ENCODE measurements at regions not wholly inside any gene's neighbourhood (a gene's known extent, or its start where the extent isn't known, plus 50 kb on each side); places are given as distances from the start of the nearest gene placed in this dataset.

- SMC1A ChIA-PET (ENCODE audit: uncharacterized antibody, unreplicated experiment), result interaction anchor here (0.7 kb wide), 1 partner anchor 572 kb away, joined by 3 read pairs; no protein-coding TSS in a partner anchor
- Histone ChIP-seq H3K4me2 (ENCODE audit: control insufficient read depth, insufficient read depth) (no peak overlapping the region), H3K79me2 (ENCODE audit: control insufficient read depth, insufficient read depth, low read length) (no peaks in the 10 kb centered on the region), H3K4me3 (no peak overlapping the region), H3K9ac (ENCODE audit: control insufficient read depth, insufficient read depth, low read length) (no peak overlapping the region), H3K27me3 (replicated peaks in 1 of 2; ENCODE audit: control insufficient read depth in 2 of 2, insufficient read depth in 2 of 2, low read length in 1 of 2) (peaks cover 0 to 2% of the 10 kb centered on the region in 2 experiments; a peak in 1 of 4 replicates), H4K20me1 (ENCODE audit: control insufficient read depth, insufficient read depth) (no peaks in the 10 kb centered on the region), H3K36me3 (ENCODE audit: control insufficient read depth in 2 of 2, insufficient read depth in 2 of 2, low read length in 1 of 2) (no peaks in the 10 kb centered on the region), H3K4me1 (ENCODE audit: control insufficient read depth, insufficient read depth, low read length) (no peaks in the 10 kb centered on the region), H3K9me3 (replicated peaks; ENCODE audit: control insufficient read depth, insufficient read depth, low read length) (no peaks in the 10 kb centered on the region), H3K27ac (ENCODE audit: control insufficient read depth, insufficient read depth) (no peak overlapping the region), H2AFZ (ENCODE audit: control insufficient read depth, low read depth, low read length) (no peak overlapping the region)
- DNase-seq (ENCODE audit: low read depth, low spot score) (no peak), ATAC-seq (no peak), FAIRE-seq (no peak)
- POLR2A ChIA-PET, result no interaction called here
- in situ Hi-C loops (cut with MboI) (no loop called here), intact Hi-C loops (cut with micrococcal nuclease; ENCODE audit: unreplicated experiment) (no loop called here)
- CTCF ChIA-PET, result no interaction called here
- BruUV-seq (replicated peaks), result no TSS peak
- 38% methylated on average over 6 of the region's 6 CpGs for WGBS (ENCODE audit: insufficient coverage, insufficient replicate concordance, low lambda C conversion rate, missing lambda C conversion rate)
- TF ChIP-seq IRF3 (IDR thresholded peaks at IDR 0.05) (no peak), HDAC6 (IDR thresholded peaks at IDR 0.05; ENCODE audit: unreplicated experiment) (no peak), POU2F2 (IDR thresholded peaks at IDR 0.05; ENCODE audit: borderline replicate concordance, low read depth, low read length) (no peak), SRF (IDR thresholded peaks at IDR 0.05; ENCODE audit: low read depth in 2 of 2, low read length in 2 of 2) (no peak), KDM1A (IDR thresholded peaks at IDR 0.05; ENCODE audit: borderline replicate concordance) (no peak), ZNF217 (IDR thresholded peaks at IDR 0.05) (no peak), ZSCAN29 (IDR thresholded peaks at IDR 0.05) (no peak), HDAC2 (IDR thresholded peaks at IDR 0.05) (no peak), KLF5 (IDR thresholded peaks at IDR 0.05; ENCODE audit: partially characterized antibody) (no peak)
- TF ChIP-seq, protein P1, sequence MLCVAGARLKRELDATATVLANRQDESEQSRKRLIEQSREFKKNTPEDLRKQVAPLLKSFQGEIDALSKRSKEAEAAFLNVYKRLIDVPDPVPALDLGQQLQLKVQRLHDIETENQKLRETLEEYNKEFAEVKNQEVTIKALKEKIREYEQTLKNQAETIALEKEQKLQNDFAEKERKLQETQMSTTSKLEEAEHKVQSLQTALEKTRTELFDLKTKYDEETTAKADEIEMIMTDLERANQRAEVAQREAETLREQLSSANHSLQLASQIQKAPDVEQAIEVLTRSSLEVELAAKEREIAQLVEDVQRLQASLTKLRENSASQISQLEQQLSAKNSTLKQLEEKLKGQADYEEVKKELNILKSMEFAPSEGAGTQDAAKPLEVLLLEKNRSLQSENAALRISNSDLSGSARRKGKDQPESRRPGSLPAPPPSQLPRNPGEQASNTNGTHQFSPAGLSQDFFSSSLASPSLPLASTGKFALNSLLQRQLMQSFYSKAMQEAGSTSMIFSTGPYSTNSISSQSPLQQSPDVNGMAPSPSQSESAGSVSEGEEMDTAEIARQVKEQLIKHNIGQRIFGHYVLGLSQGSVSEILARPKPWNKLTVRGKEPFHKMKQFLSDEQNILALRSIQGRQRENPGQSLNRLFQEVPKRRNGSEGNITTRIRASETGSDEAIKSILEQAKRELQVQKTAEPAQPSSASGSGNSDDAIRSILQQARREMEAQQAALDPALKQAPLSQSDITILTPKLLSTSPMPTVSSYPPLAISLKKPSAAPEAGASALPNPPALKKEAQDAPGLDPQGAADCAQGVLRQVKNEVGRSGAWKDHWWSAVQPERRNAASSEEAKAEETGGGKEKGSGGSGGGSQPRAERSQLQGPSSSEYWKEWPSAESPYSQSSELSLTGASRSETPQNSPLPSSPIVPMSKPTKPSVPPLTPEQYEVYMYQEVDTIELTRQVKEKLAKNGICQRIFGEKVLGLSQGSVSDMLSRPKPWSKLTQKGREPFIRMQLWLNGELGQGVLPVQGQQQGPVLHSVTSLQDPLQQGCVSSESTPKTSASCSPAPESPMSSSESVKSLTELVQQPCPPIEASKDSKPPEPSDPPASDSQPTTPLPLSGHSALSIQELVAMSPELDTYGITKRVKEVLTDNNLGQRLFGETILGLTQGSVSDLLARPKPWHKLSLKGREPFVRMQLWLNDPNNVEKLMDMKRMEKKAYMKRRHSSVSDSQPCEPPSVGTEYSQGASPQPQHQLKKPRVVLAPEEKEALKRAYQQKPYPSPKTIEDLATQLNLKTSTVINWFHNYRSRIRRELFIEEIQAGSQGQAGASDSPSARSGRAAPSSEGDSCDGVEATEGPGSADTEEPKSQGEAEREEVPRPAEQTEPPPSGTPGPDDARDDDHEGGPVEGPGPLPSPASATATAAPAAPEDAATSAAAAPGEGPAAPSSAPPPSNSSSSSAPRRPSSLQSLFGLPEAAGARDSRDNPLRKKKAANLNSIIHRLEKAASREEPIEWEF (IDR thresholded peaks at IDR 0.05; ENCODE audit: insufficient replicate concordance, low read depth, low read length), result no peak
- RAD21 ChIA-PET (ENCODE audit: unreplicated experiment), result no interaction called here
Observed at GRCh38 chr6:14549304-14549770, 431.8 kb downstream of the CD83 start.

Data from GM12878 (cell line).